ENCODE measurements at regions not wholly inside any gene's neighbourhood (a gene's known extent, or its start where the extent isn't known, plus 50 kb on each side); places are given as distances from the start of the nearest gene placed in this dataset.

DNA sequence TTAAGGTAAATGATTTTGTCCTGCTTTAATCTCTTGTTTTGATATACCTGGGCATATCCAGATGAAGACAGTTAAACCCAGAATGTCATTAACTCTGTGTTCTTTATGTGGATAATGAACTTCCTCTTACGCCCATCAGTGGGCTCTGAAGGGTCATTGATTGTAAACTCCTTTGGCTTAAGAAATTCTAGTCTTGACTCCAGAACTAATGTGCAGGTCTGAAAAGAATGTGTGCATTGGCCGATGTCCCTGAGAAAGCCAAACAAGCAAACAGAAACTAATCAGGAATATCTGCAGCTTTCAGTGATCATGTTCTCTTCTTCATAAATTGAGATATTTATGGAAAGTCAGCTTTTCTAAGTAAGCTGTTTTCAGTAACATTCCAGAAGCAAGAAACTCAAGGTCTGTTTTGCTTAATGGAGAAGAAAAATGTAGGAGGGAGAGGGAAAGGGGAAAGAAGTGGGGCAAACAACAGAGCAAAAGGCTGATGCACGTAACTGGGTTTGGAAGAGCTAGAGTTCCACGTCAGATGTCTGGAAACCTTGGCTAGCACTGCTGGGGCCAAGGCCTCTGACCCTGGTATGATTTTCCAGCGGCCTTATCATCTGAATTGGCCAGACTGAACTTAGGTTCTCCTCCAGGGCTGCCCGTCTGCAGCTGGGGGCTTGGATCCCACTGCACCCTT, 61.3 kb upstream of the FHL2 start:
- H3K4me1 Mint-ChIP-seq (ENCODE audit: low read depth) = no peaks in the 10 kb centered on the region
- H3K27me3 Mint-ChIP-seq (ENCODE audit: low read depth) = peaks cover 2% of the 10 kb centered on the region
- ATAC-seq (no peak), DNase-seq (no peak)
- H3K36me3 Mint-ChIP-seq (ENCODE audit: insufficient read depth) = no peaks in the 10 kb centered on the region
- no peak overlapping the region for H3K4me3 Mint-ChIP-seq
- no peaks in the 10 kb centered on the region for H3K9me3 Mint-ChIP-seq

DNA sequence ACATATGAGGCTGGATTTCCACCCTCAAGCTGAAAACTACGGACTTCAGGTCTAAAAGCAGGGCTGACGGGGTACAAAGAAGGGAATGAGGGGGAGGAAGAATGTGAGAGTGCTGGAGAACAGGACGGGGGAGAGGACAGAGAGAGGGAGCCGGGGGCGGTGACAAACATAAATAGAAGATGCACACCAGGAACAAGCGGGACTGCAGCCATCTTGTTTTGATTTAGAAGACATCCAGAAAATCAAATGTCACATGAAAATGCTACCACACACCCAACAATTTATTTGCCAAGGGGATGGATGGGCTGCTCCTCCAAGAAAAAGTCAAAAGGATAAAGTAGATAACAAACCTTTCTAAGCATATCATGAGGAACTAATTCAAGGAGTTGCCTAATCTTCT, 59.2 kb upstream of the FHL2 start:
- no peak for ATAC-seq
- no peak for DNase-seq

DNA sequence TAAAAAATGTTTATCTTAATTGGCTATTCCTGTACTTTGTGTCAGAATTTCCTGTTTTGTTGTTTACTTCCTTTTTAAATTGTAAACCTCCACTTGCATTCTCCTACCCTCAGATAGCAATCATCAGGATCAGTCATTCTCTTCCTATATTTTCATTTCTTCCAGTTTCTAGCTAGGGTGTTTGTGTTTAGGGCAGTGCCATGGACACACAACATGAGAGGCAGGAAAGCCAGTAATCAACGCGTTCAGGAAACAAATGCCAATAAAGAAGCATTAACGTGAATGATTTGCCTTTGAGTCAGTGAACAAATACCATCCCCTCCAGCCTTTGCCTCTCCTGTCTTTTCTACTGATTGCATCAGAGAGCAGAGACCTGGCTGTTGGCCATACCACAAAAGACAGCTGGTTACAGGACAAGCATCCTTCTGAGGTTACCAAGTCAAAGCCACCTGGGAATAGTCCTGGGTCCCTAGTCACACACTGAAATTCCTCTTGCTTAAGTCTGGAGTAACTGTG, 56.7 kb upstream of the FHL2 start:
- DNase-seq (no peak), ATAC-seq (no peak)
- Mint-ChIP-seq H3K36me3 (ENCODE audit: insufficient read depth) (no peaks in the 10 kb centered on the region), H3K4me1 (ENCODE audit: low read depth) (no peaks in the 10 kb centered on the region), H3K4me3 (no peak overlapping the region), H3K9me3 (no peaks in the 10 kb centered on the region), H3K27me3 (ENCODE audit: low read depth) (peaks cover 8% of the 10 kb centered on the region)

More for the DNA sequence above, 59.2 kb upstream of the FHL2 start:
- Mint-ChIP-seq H3K4me1 (ENCODE audit: low read depth) (no peaks in the 10 kb centered on the region), H3K4me3 (no peak overlapping the region), H3K27me3 (ENCODE audit: low read depth) (peaks cover 5% of the 10 kb centered on the region), H3K9me3 (no peaks in the 10 kb centered on the region), H3K36me3 (ENCODE audit: insufficient read depth) (no peaks in the 10 kb centered on the region)

DNA sequence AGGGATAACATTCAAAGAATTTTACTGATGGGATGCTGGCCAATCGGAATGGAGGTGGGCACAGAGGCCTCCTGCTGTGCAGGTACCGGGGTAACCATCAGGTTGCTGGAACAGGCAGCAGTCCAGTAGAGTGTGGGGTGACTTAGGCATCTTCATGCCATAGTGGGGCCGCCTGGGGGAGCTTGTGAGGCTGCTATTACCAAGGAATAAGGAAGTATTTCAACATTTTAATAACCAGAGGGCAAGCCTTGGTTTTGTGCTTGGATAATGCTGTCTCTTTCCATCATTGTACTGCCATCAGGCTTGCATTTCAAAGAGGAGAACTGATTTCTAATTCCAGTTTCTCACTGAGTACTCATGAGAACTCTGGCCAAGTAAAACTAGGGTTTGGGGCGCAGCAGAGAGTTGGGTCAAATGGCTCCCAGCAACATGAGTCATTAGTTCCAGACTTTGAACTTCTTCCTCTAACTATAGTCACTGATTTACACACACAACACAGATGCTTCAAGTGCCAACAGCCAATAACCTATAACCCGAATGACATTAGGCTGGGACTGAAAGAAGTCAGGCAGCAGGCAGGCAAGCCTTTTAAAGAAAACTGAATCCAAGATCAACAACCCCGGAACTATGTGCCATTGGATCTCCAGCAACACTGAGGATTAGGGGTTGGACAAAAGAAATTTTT, 56.1 kb upstream of the FHL2 start:
- no peak for DNase-seq
- no peak overlapping the region for H3K4me3 Mint-ChIP-seq
- no peaks in the 10 kb centered on the region for H3K4me1 Mint-ChIP-seq (ENCODE audit: low read depth)
- peaks cover 12% of the 10 kb centered on the region for H3K27me3 Mint-ChIP-seq (ENCODE audit: low read depth)
- no peaks in the 10 kb centered on the region for H3K9me3 Mint-ChIP-seq
- H3K36me3 Mint-ChIP-seq (ENCODE audit: insufficient read depth) = no peaks in the 10 kb centered on the region
- ATAC-seq = no peak

DNA sequence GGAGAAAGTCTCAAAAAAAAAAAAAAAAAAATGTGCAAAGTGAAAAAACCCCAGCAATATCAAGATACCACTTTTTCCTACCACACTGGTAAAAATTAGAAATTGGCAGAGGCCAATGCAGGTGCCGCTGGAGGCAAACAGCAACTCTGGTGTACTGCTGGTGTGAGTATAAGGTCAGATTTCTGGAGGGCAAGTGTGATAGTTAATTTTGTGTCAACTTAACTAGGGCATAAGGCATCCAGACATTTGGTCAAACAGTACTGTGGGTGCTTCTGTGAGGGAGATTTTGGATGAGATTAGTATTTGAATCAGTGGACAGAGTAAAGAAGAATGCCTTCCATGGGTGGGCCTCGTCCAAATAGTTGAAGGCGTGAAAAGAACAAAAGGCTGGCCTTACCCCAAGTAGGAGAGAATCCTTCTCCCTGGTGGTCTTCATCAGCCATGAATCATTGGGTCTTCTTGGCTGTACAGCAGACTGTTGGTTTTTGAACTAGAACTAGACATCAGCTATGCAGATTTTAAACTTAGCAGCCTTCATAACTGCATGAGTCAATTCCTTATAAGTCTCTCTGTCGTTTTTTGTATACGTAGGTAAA, 52.8 kb upstream of the FHL2 start:
- ATAC-seq (no peak), DNase-seq (no peak)
- Mint-ChIP-seq H3K36me3 (ENCODE audit: insufficient read depth) (no peaks in the 10 kb centered on the region), H3K9me3 (no peaks in the 10 kb centered on the region), H3K27me3 (ENCODE audit: low read depth) (peaks cover 29% of the 10 kb centered on the region), H3K4me1 (ENCODE audit: low read depth) (no peaks in the 10 kb centered on the region), H3K4me3 (no peak overlapping the region)

DNA sequence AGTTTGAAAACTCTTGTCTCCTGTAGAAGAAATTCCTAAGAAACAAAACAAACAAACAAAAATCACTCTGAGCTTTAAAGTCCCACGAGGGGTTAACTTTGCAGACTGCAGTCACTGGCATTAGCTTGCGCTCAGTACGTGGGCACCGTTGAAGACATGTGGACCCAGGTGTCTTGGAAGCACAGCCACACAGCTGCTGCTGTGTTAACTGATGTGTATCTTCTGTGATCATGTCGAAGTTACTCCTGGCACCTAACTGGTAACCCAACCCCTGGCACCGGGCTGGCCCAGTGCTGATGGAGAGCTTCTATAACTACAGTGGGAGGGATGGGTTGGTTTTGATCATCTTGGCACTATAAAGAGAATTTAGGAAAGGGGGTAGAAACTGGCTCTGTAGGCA, 51.6 kb upstream of the FHL2 start:
- no peaks in the 10 kb centered on the region for H3K9me3 Mint-ChIP-seq
- H3K27me3 Mint-ChIP-seq (ENCODE audit: low read depth) = peaks cover 29% of the 10 kb centered on the region
- H3K4me3 Mint-ChIP-seq = no peak overlapping the region
- no peak for ATAC-seq
- no peak for DNase-seq
- no peaks in the 10 kb centered on the region for H3K36me3 Mint-ChIP-seq (ENCODE audit: insufficient read depth)
- no peaks in the 10 kb centered on the region for H3K4me1 Mint-ChIP-seq (ENCODE audit: low read depth)

DNA sequence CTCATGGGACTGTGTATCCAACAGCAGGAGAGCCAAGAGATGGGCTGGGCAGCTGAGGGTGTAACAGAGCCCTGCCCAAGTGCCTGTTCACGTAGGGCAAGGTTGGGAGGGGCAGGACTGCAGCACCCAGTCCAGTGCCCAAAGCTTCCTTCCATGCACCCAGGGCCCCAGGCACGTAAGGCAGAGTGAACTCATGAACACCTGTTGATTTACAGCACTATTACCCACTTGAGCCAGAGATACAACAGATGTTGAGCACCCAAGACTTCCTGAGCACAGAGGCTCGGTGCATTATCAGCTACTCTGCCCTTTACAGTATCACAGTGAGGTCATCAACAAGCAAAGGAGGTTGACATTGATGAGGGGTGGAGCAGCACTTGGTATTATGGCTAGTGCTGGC, 50.2 kb upstream of the FHL2 start:
- ATAC-seq = no peak

More for the DNA sequence above, 50.2 kb upstream of the FHL2 start:
- H3K27me3 Mint-ChIP-seq (ENCODE audit: low read depth) = peaks cover 28% of the 10 kb centered on the region
- no peaks in the 10 kb centered on the region for H3K9me3 Mint-ChIP-seq
- H3K36me3 Mint-ChIP-seq (ENCODE audit: insufficient read depth) = no peaks in the 10 kb centered on the region
- no peaks in the 10 kb centered on the region for H3K4me1 Mint-ChIP-seq (ENCODE audit: low read depth)
- no peak for DNase-seq
- H3K4me3 Mint-ChIP-seq = no peak overlapping the region

Data from activated T-cell treated with anti-CD3 and anti-CD28 coated beads, Interleukin-2, amount 50 U/mL, for 4 hours (primary cell).